ENCODE measurements at regions not wholly inside any gene's neighbourhood (a gene's known extent, or its start where the extent isn't known, plus 50 kb on each side); places are given as distances from the start of the nearest gene placed in this dataset.

DNA sequence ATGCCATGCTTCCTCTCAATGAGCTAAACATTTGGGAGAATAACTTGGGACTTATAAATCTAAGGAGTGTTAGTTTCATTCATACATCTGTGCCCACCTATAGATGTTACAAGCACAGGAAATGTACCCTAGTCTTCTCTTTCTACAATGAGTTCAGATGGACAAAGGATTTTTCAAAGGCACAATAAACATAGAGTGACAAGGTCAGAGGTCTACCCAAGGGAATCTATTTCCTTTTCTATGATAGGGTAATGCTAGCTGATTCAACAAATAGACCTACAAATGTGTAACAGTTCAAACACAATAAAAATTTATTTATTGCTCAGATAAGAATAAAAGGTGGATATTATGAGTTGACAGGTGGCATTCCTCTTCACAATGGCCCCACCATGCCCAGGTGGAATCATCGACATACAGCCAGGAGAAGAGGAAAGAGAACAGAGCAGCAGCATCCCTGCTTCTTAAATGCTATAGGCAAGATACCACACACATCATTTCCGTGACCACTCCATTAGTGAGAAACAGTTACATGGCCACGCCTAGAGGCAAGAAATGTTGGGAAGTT is 421.8 kb downstream of the HNRNPD start:
- TF ChIP-seq CTCF (optimal IDR thresholded peaks at IDR 0.05 in 1 of 3, IDR thresholded peaks at IDR 0.05 in 1 of 3, conservative IDR thresholded peaks at IDR 0.05 in 1 of 3; ENCODE audit: extremely low read depth in 1 of 3, insufficient read depth in 2 of 3, low read length in 3 of 3) = no peak
- no peak for TF ChIP-seq EZH2 (IDR thresholded peaks at IDR 0.05; ENCODE audit: low read length)

Measured in keratinocyte (primary cell).